Neural progenitor cell (in vitro differentiated cells): ENCODE measurements at regions not wholly inside any gene's neighbourhood (a gene's known extent, or its start where the extent isn't known, plus 50 kb on each side); places are given as distances from the start of the nearest gene placed in this dataset.

Experiments
- DNase-seq: peaks from one replicate; pipeline ENCODE4 v3.0.0-alpha.2; 2016; ENCODE audit warnings: low spot score
- H2AFZ ChIP-seq: fragments of 200-600 bp; sonication (generic); replicated peaks from 2 replicates; pipeline ENCODE4 v1.6.1; 2016; ENCODE audit warnings: antibody characterized with exemption
- H3F3A ChIP-seq: fragments of 200-600 bp; sonication (generic); 2 replicates; pipeline ENCODE4 v1.6.1; 2016; ENCODE audit warnings: antibody characterized with exemption, low read depth
- H3K27ac ChIP-seq: fragments of 200-600 bp; sonication (generic); 2 replicates; pipeline ENCODE4 v1.5.1; 2016; ENCODE audit warnings: mild to moderate bottlenecking
- H3K27me3 ChIP-seq: fragments of 200-600 bp; sonication (generic); 2 replicates; pipeline ENCODE4 v1.6.1; 2016; ENCODE audit warnings: mild to moderate bottlenecking, moderate library complexity
- H3K36me3 ChIP-seq: fragments of 200-600 bp; sonication (generic); 2 replicates; pipeline ENCODE4 v1.5.1; 2016
- H3K4me1 ChIP-seq: fragments of 200-600 bp; sonication (generic); 2 replicates; pipeline ENCODE4 v1.6.1; 2016; ENCODE audit warnings: mixed run types
- H3K4me2 ChIP-seq: fragments of 200-600 bp; sonication (generic); 2 replicates; pipeline ENCODE4 v1.6.1; 2016
- H3K4me3 ChIP-seq: fragments of 200-600 bp; sonication (generic); 2 replicates; pipeline ENCODE4 v1.5.1; 2016
- H3K79me2 ChIP-seq: fragments of 200-600 bp; sonication (generic); 2 replicates; pipeline ENCODE4 v1.6.1; 2016; ENCODE audit warnings: low read depth
- H3K9ac ChIP-seq: fragments of 200-600 bp; sonication (generic); 2 replicates; pipeline ENCODE4 v1.6.1; 2016
- H3K9me3 ChIP-seq: fragments of 200-600 bp; sonication (generic); 2 replicates; pipeline ENCODE4 v1.5.1; 2016; ENCODE audit warnings: low read depth
- H4K20me1 ChIP-seq: fragments of 200-600 bp; sonication (generic); 2 replicates; pipeline ENCODE4 v1.6.1; 2016; ENCODE audit warnings: low read depth
- H3K27ac Mint-ChIP-seq: 3 replicates; pipeline ENCODE4 v1.8.0; 2021; ENCODE audit warnings: mixed read lengths
- H3K27me3 Mint-ChIP-seq: 2 replicates; pipeline ENCODE4 v1.8.0; 2022; ENCODE audit warnings: low read depth, mild to moderate bottlenecking, inconsistent platforms, moderate library complexity, mixed read lengths; ENCODE audit not compliant: insufficient read depth
- H3K36me3 Mint-ChIP-seq: 3 replicates; pipeline ENCODE4 v1.8.0; 2021; ENCODE audit warnings: mixed read lengths
- H3K4me1 Mint-ChIP-seq: 3 replicates; pipeline ENCODE4 v1.8.0; 2021; ENCODE audit warnings: mixed read lengths
- H3K4me3 Mint-ChIP-seq: 3 replicates; pipeline ENCODE4 v1.8.0; 2021; ENCODE audit warnings: mild to moderate bottlenecking, moderate library complexity, mixed read lengths
- H3K9me3 Mint-ChIP-seq: 3 replicates; pipeline ENCODE4 v1.8.0; 2020; ENCODE audit warnings: mixed read lengths
- CTCF ChIP-seq: fragments of 200-600 bp; sonication (generic); IDR thresholded peaks from 2 replicates; pipeline ENCODE4 v1.5.1; 2017; ENCODE audit warnings: antibody characterized with exemption, mild to moderate bottlenecking
- EZH2 ChIP-seq: fragments of 200-600 bp; sonication (generic); IDR thresholded peaks from 2 replicates; pipeline ENCODE4 v1.6.1; 2017; ENCODE audit warnings: antibody characterized with exemption, mild to moderate bottlenecking, moderate library complexity
- EZH2phosphoT487 ChIP-seq: fragments of 200-600 bp; sonication (generic); IDR thresholded peaks from 2 replicates; pipeline ENCODE4 v1.6.1; 2017; ENCODE audit warnings: antibody characterized with exemption

DNA sequence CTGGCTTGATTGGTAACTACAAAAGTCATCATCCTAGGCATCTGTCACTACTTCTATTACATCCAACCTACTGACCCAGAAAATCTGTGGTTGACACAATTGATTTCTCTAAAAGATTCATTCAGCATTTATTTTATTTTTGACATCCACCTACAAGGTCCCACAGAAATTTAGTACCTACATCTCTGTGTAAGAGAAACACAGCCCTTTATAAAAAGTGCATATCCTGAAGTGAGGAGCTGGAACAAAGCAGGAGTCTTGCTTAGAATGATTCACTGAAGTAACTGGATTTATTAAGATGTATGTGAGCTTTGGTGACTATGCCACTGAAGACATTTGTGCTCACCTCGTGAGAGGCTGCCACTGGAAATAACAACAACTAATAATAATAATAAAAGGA is 391.0 kb downstream of the GPAT3 start:
- Mint-ChIP-seq H3K9me3 (no peaks in the 10 kb centered on the region), H3K36me3 (no peaks in the 10 kb centered on the region), H3K27me3 (no peaks in the 10 kb centered on the region), H3K4me1 (peaks cover 6% of the 10 kb centered on the region), H3K4me3 (no peak overlapping the region), H3K27ac (no peak overlapping the region)
- H3K79me2 ChIP-seq: no peaks in the 10 kb centered on the region
- H3K9me3 ChIP-seq: no peaks in the 10 kb centered on the region
- no peak overlapping the region for H2AFZ ChIP-seq
- no peak overlapping the region for H3K4me2 ChIP-seq
- H3K27ac ChIP-seq: no peak overlapping the region
- no peaks in the 10 kb centered on the region for H3K27me3 ChIP-seq
- peaks cover 17% of the 10 kb centered on the region for H3K4me1 ChIP-seq
- H3K4me3 ChIP-seq: no peak overlapping the region
- no peak for DNase-seq
- H3F3A ChIP-seq: peaks cover 4% of the 10 kb centered on the region
- H3K36me3 ChIP-seq: no peaks in the 10 kb centered on the region
- no peak overlapping the region for H3K9ac ChIP-seq
- no peaks in the 10 kb centered on the region for H4K20me1 ChIP-seq
- TF ChIP-seq CTCF (no peak), EZH2 (no peak), EZH2phosphoT487 (no peak)

DNA sequence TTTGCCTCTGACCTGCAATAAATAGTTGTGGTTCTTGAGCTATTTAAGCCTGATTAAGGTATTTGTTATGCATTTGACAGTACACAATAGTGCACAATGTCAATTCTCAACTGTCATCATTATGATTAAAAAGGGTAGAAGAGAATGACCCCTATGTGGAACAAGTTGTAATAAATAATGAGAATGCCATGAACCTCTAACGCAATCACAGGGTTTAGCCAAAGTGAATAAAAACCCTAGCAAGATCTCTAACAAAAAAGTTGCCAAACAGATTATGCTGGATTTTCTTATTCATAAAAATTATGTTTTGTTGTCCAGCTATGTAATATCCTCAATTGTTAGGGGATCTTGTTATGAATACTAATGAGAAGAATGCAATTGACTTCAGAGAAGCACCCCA is 387.4 kb downstream of the GPAT3 start:
- Histone ChIP-seq H3K9me3 (no peaks in the 10 kb centered on the region), H3K4me1 (peaks cover 12% of the 10 kb centered on the region), H3K27me3 (no peaks in the 10 kb centered on the region), H3F3A (peaks cover 4% of the 10 kb centered on the region), H3K27ac (no peak overlapping the region), H3K4me3 (no peak overlapping the region), H3K36me3 (no peaks in the 10 kb centered on the region), H3K79me2 (no peaks in the 10 kb centered on the region), H3K4me2 (no peak overlapping the region), H3K9ac (no peak overlapping the region), H4K20me1 (no peaks in the 10 kb centered on the region), H2AFZ (no peak overlapping the region)
- Mint-ChIP-seq H3K4me3 (no peak overlapping the region), H3K27me3 (no peaks in the 10 kb centered on the region), H3K9me3 (no peaks in the 10 kb centered on the region), H3K36me3 (no peaks in the 10 kb centered on the region), H3K27ac (no peak overlapping the region), H3K4me1 (peaks cover 3% of the 10 kb centered on the region)
- TF ChIP-seq EZH2phosphoT487 (no peak), CTCF (no peak), EZH2 (no peak)
- no peak for DNase-seq

DNA sequence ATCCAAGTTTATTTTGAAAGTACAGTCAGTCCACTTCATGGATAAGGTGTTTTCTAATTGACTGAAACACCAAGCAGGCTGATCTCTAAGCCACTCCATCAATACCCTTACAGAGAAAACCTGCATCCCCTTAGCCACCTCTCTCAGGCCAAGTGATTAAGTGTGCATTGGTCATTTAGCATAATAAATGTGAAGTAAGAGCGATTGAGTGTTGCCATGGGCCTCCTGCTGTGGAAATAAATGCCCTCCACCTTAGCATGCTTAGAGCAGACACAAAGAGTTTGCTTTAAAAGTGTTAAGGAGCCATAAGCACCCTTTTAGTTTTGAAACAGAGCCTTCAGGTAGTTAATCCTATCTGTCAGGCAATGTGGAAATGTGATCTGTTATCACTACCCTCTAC is 386.5 kb downstream of the GPAT3 start:
- TF ChIP-seq EZH2phosphoT487 (no peak), CTCF (no peak), EZH2 (no peak)
- no peak overlapping the region for H3K4me2 ChIP-seq
- H3K4me3 ChIP-seq: no peak overlapping the region
- H4K20me1 ChIP-seq: no peaks in the 10 kb centered on the region
- no peak overlapping the region for H3K27ac Mint-ChIP-seq
- no peak overlapping the region for H3K4me3 Mint-ChIP-seq
- DNase-seq: peak; percentile 8
- H3K4me1 Mint-ChIP-seq: peaks cover 3% of the 10 kb centered on the region
- H3K36me3 Mint-ChIP-seq: no peaks in the 10 kb centered on the region
- no peak overlapping the region for H2AFZ ChIP-seq
- H3K27me3 ChIP-seq: no peaks in the 10 kb centered on the region
- H3F3A ChIP-seq: peaks cover 4% of the 10 kb centered on the region
- H3K27me3 Mint-ChIP-seq: no peaks in the 10 kb centered on the region
- no peaks in the 10 kb centered on the region for H3K79me2 ChIP-seq
- H3K4me1 ChIP-seq: peaks cover 12% of the 10 kb centered on the region
- H3K9me3 Mint-ChIP-seq: no peaks in the 10 kb centered on the region
- no peaks in the 10 kb centered on the region for H3K9me3 ChIP-seq
- H3K9ac ChIP-seq: no peak overlapping the region
- H3K36me3 ChIP-seq: no peaks in the 10 kb centered on the region
- H3K27ac ChIP-seq: no peak overlapping the region

GRCh38 chr4:83921124-83921523 is 385.2 kb downstream of the GPAT3 start:
- DNase-seq: no peak
- Mint-ChIP-seq H3K9me3 (no peaks in the 10 kb centered on the region), H3K36me3 (no peaks in the 10 kb centered on the region), H3K4me1 (peaks cover 3% of the 10 kb centered on the region), H3K27me3 (no peaks in the 10 kb centered on the region), H3K4me3 (no peak overlapping the region), H3K27ac (no peak overlapping the region)
- no peaks in the 10 kb centered on the region for H3K36me3 ChIP-seq
- peaks cover 4% of the 10 kb centered on the region for H3F3A ChIP-seq
- H3K9me3 ChIP-seq: no peaks in the 10 kb centered on the region
- H4K20me1 ChIP-seq: no peaks in the 10 kb centered on the region
- TF ChIP-seq EZH2 (no peak), CTCF (no peak), EZH2phosphoT487 (no peak)
- no peaks in the 10 kb centered on the region for H3K27me3 ChIP-seq
- H3K27ac ChIP-seq: no peak overlapping the region
- no peak overlapping the region for H3K9ac ChIP-seq
- peaks cover 18% of the 10 kb centered on the region for H3K4me1 ChIP-seq
- no peak overlapping the region for H2AFZ ChIP-seq
- H3K4me3 ChIP-seq: no peak overlapping the region
- no peaks in the 10 kb centered on the region for H3K79me2 ChIP-seq
- H3K4me2 ChIP-seq: no peak overlapping the region
